ENCODE measurements at regions not wholly inside any gene's neighbourhood (a gene's known extent, or its start where the extent isn't known, plus 50 kb on each side); places are given as distances from the start of the nearest gene placed in this dataset.

DNA sequence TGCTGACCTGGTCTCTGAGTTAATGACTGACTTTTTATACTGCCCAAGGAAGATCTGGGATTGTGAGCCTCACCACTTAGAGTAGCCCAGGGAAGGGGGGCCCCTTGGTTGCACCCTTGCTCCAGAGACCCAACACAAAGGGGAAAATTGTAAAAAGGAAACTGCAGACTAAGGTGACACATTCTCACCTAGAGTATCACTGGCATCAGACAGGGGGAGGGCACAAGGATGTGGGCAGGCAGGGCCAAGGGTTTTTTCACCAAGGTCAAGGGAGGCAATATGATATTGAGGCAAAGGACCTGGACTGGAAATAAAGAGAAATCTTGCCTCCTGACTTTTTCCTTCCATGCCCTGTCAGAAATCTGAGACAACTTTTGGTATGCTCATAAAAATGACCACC, 386.2 kb upstream of the FGF16 start:
- TF ChIP-seq, protein P1, sequence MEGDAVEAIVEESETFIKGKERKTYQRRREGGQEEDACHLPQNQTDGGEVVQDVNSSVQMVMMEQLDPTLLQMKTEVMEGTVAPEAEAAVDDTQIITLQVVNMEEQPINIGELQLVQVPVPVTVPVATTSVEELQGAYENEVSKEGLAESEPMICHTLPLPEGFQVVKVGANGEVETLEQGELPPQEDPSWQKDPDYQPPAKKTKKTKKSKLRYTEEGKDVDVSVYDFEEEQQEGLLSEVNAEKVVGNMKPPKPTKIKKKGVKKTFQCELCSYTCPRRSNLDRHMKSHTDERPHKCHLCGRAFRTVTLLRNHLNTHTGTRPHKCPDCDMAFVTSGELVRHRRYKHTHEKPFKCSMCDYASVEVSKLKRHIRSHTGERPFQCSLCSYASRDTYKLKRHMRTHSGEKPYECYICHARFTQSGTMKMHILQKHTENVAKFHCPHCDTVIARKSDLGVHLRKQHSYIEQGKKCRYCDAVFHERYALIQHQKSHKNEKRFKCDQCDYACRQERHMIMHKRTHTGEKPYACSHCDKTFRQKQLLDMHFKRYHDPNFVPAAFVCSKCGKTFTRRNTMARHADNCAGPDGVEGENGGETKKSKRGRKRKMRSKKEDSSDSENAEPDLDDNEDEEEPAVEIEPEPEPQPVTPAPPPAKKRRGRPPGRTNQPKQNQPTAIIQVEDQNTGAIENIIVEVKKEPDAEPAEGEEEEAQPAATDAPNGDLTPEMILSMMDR (IDR thresholded peaks at IDR 0.05): no peak
- TF ChIP-seq POLR2A (IDR thresholded peaks at IDR 0.05; ENCODE audit: low read depth) (no peak), POLR2AphosphoS5 (IDR thresholded peaks at IDR 0.05) (no peak)
